NCI-H526 treated with DMSO at 0.1 percent for 48 hours (cell line): ENCODE measurements at regions not wholly inside any gene's neighbourhood (a gene's known extent, or its start where the extent isn't known, plus 50 kb on each side); places are given as distances from the start of the nearest gene placed in this dataset.
A peak's percentile ranks its signal among the peaks of the same experiment; 100 is the strongest.
"Not testable (repeated sequence)": the region's sequence is repeated elsewhere in the genome, so short reads cannot be mapped to it uniquely, and the experiment has no call there.

Experiments used
- DNase-seq: peaks from one replicate; lab custom pipeline; 2025; lab: John Stamatoyannopoulos, UW

GRCh38 chr2:7377916-7378569 is 460.8 kb downstream of the RNF144A start:
- no peak for DNase-seq

DNA sequence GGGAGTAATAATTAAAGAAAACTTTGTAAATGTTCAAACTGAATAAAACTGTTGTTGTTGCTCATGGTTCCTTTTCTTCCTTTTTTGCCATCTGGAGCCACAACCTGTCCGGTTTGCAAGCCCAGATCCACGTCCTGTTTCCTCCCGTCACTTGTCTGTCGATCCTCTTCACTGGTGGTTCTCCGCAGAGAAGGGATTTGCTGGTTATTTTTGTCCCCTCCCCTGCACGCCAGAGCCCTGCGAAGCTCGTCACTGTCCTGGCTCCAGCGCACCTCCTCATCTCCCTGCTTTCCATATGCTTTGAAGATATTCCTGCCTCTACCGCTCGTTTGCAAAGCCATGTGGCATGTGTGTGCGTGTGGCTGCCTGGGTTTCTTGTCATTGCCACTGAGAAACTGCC is 461.4 kb downstream of the RNF144A start:
- DNase-seq: peak; percentile 7

DNA sequence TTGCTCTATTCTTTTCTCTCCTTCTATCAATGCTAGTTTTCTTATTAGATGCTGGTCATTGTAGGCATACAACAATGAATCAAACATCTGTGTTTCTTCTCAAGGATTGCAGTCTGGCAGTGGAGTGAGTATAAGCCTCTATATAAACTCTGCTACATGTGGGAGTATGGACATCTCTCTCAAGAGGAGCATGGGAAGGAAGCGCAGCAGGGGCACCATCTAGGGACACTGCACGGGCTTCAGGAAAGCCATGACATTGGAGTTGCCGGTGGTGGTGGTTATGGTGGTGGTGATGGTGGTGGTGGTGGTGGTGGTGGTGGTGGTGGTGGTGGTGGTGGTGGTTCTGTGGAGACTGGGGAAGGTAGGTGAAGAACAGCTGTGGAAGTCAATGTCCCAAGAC is 462.6 kb downstream of the RNF144A start:
- DNase-seq: no peak

- no peak for DNase-seq
These were observed 467.6 kb downstream of the RNF144A start for GRCh38 chr2:7384773-7385349.

DNA sequence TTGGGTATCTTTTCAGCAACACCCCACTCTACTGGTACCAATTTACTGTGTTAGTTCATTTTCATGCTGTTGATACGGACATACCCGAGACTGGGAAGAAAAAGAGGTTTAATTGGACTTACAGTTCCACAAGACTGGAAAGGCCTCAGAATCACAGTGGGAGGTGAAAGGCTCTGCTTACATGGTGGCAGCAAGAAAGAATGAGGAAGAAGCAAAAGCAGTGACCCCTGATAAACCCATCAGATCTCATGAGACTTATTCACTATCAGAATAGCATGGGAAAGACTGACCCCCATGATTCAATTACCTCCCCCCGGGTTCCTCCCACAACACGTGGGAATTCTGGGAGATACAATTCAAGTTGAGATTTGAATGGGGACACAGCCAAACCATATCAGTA is 473.1 kb downstream of the RNF144A start:
- not testable (repeated sequence) for DNase-seq

GRCh38 chr2:7392076-7392787 is 475.0 kb downstream of the RNF144A start:
- DNase-seq: no peak

DNA sequence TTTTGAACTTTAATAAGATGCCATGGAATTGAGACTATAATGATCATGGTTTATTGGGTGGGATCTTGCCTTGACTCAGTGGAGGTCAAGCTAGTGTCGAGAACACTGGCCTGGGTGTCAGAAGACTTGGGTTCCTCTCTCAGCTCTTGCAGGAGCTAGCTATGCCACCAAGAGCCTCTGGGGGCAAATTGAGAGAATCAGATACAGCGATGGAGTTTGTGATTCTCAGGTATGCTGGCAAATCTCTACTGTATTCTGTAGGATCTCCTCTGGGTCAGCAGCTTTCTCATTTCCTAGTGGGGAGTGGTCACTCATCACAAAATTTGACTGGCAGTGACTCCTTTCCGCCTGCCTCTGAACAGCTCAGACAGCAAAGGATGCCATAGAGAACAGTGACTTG is 477.0 kb downstream of the RNF144A start:
- DNase-seq: no peak

- no peak for DNase-seq
These were observed 483.4 kb downstream of the RNF144A start for GRCh38 chr2:7400628-7401027.

- DNase-seq: no peak
These were observed 486.0 kb downstream of the RNF144A start for GRCh38 chr2:7403092-7403775.

- DNase-seq: no peak
These were observed 488.9 kb downstream of the RNF144A start for GRCh38 chr2:7405861-7406715.

DNA sequence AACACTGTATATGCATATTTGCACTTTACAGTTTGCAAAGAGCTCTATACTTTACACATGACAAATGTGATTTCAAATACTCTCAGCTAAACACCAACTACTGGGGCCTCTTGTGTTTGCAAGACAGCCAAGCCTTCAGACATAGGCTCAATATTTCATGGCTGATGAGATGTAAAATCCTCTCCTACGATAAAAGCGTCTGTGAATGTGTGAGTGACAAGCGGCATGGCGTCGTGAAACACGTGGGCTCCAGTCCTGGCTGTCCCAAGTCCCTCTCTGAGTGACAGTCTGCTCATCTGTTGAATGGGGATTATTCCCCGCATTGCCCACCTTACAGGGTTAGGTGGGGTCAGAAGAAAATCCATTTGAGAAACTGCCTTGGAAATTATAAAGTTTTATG is 489.8 kb downstream of the RNF144A start:
- no peak for DNase-seq

- no peak for DNase-seq
These were observed 490.9 kb downstream of the RNF144A start for GRCh38 chr2:7407906-7408680.

DNA sequence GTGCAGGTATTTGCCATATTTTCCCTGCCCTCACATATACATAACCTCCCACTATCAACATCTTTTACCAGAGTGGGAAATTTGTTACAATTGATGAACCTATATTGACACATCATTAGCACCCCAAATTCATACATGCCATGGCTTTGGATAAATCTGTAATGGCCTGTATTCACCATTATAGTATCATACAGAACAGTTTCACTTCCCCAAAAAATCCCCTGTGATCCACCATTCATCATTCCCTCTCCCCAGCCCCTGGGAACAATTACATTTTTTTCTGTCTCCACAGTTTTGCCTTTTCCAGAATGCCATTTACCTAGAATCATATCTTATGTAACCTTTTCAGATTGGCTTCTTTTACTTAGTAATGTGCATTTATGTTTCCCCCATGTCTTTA is 494.5 kb downstream of the RNF144A start:
- no peak for DNase-seq

GRCh38 chr2:7417845-7418742 is 500.9 kb downstream of the RNF144A start:
- DNase-seq: no peak

GRCh38 chr2:7419186-7419585 is 502.0 kb downstream of the RNF144A start:
- DNase-seq: no peak

GRCh38 chr2:7419814-7420311 is 502.7 kb downstream of the RNF144A start:
- no peak for DNase-seq

DNA sequence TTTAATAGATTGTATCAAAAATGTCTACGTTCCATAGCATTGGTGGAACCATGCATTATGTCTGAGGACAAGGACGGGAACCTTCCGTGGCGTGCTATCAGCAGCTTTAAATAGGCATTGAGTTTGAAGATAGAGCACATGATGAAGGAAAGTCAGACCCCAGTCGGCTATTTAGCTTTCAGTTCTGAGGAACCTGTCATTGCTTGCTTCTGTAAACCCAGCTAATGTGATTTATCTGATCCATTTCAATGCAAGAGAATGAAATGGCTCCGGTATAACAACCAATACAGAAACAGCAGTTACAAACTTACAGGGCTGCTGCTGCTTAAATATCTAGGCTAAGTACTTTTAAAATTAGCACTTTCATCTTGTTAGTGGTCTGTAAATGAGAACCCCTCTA is 503.3 kb downstream of the RNF144A start:
- no peak for DNase-seq

DNA sequence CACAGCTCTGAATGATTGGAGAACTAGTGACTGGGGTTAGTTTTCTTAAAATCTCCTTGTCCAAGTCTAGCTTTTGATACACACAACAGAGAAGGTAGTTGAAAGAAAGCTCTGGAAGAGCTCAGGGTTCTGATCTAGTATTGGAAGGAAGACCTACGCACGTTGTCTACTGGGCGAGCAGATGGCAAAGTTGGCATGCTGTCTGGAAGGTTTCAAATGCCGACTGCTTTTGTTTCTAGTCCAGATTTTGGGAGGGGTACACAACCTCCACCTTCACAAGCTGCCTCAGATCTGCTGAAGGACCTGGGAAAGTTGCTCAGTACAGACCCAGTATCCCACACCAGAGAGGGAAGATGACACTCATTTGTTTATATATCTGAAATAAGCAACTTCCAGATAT is 507.3 kb downstream of the RNF144A start:
- DNase-seq: no peak

GRCh38 chr2:7427293-7428060 is 510.3 kb downstream of the RNF144A start:
- peak; percentile 49 for DNase-seq
